HG03159 (cell line): ENCODE measurements at regions not wholly inside any gene's neighbourhood (a gene's known extent, or its start where the extent isn't known, plus 50 kb on each side); places are given as distances from the start of the nearest gene placed in this dataset.
"Not testable (repeated sequence)": the region's sequence is repeated elsewhere in the genome, so short reads cannot be mapped to it uniquely, and the experiment has no call there.

Experiments
- ATAC-seq: cut with Tn5 transposase; IDR thresholded peaks from one replicate; pipeline ENCODE4 v1.9.1; 2021; ENCODE audit warnings: mild to moderate bottlenecking, moderate library complexity; ENCODE audit not compliant: unreplicated experiment

- ATAC-seq, result no peak
Measured at GRCh38 chr14:24744641-24745040, 110.7 kb upstream of the GZMB start.

DNA sequence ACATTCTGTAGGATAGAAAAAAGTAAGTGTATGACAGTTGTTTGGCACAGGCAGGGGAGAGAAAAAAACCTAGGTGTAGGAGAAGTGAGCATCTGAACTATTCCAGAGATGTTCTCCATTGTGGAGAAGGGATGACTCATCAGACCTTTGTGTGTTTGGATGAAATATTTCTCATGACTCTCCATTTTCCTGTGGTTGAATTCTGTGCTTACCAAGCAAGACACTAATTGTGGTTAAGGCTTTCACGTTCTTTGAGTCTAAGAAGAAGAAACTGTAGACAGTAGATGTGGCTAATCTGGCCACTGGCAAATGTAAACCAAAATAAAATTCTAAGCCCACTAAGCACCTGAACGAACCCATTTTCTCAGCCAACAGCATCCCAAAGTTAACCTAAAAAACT, 107.9 kb upstream of the GZMB start:
- ATAC-seq, result no peak

DNA sequence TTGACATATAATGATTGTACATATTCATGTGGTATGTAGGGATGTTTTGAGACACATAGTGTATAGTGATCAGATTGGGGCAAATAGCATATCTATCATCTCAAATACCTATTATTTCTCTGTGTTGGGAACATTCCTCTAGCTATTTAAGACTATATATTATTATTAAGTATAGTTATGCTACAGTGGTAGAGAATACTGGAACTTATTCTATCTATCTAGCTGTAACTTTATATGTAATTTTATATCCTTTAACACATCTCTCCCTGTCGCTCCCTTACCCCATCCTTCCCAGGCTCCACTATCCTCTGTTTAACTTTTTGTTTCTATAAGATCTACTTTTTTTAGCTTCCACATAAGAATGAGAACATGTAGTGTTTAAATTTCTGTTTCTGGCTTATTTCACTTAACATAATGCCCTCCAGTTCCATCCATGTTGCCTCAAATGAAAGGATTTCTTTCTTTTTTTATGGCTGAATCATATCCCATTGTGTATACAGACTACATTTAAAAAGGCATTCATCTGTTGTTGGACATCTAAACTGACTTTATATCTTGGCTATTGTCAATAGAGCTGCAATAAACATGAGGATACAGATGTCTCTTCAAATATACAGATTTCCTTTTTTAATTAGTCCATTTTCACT, 102.1 kb upstream of the GZMB start:
- no peak for ATAC-seq

GRCh38 chr14:24734917-24735500, 101.0 kb upstream of the GZMB start:
- no peak for ATAC-seq

DNA sequence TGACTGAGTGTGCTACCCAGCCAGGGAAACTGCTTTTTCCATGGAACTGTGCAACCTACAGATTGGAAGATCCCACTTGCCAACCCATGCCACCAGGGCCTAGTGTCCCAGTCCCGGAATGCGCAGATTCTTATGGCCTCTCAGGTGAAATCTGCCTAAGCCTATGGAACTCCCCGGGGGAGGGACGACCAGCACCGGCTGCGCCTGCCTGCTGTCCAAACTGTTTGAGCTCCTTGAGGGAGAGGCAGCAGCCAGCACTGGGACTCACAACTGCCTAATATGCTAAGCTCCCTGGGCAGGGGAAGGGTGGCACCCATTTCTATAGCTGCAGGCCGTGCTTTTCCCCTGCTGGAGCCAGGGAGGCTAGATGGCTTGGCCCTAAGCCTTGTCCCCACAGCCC, 92.5 kb upstream of the GZMB start:
- no peak for ATAC-seq

DNA sequence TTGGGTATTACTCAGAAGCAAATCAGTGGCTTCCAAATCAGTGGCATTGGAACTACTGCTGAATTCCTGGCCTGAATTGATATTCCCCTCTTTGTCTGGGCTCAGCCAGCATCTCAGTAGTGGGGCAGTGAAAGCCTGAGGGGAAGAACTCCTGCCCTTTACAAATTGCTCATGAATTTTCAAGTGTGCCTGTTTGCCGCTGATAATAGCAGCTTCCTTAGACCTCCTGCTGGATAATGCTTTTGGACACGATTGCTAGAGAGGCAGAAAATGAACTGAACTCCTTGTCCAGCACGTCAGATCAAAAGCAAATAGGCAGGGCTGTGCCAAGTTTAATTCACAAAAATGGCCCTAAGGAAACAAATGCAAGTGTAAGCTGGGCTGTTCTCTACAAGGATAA, 91.3 kb upstream of the GZMB start:
- no peak for ATAC-seq

DNA sequence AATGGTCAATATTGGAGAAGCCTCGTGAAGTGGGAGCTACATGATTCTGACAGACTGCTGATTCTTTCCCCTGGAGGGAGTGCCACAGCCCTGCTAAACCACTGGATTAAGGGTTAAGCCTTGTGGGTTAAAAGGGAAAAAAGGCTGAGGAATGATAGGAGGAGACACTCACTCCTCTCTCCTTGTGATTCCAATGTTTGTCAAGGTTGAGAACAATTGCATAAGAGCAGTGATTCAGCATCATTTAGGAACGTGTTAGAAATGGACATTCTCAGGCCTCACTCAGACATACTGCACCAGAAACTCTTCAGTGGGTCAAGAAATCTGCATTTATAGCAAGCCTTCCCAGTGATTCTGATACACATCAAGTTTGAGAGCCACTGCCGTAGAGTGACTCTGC, 87.8 kb upstream of the GZMB start:
- no peak for ATAC-seq

GRCh38 chr14:24715239-24715638, 81.2 kb upstream of the GZMB start:
- no peak for ATAC-seq

- peak; percentile 58 for ATAC-seq
Measured at GRCh38 chr14:24713404-24713803, 79.4 kb upstream of the GZMB start.

DNA sequence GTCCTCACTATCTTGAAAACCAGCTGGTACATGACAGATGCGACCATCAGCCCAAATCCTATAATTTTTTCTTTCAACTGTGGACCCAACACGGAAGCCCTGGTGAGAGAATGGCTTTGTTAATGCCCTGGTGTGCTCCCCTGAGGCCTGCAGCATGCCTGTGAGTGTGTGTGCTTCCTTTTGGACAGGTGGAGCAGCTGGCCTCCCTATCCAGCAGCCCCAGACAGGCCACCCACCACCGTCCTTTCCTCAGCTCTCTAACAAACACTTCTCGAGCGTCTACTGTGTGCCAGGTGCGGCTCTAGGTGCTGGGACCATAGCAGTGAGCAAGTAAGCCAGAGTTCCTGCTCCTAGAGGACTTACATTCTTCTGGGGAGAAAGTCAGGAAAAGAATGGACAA, 78.9 kb upstream of the GZMB start:
- peak; percentile 19 for ATAC-seq

DNA sequence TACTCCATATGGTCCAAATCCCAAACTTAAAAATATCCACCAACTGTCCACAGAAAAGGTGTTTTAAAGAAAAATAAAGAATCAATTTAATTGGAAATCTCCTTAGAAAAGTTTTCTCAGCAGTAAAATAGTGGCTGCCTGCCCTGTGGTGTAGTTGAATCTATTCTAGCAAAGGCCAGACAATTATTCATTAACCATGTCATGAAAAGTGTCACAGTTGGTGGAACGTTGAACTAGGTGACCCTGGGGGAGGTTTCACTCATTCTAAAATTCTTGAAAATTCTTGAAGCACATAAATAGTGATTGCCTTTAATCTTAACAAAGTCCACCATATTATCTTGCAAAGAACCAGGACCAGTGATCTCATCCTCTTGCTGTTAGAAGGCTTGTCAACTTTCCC, 78.4 kb upstream of the GZMB start:
- ATAC-seq, result peak; percentile 42

GRCh38 chr14:24710403-24711112, 76.6 kb upstream of the GZMB start:
- ATAC-seq, result no peak

GRCh38 chr14:24708684-24709083, 74.7 kb upstream of the GZMB start:
- no peak for ATAC-seq

GRCh38 chr14:24706351-24706750, 72.4 kb upstream of the GZMB start:
- ATAC-seq, result no peak

- ATAC-seq, result peak; percentile 92
Measured at GRCh38 chr14:24705840-24706239, 71.8 kb upstream of the GZMB start.

- ATAC-seq, result no peak
Measured at GRCh38 chr14:24701062-24701461, 67.1 kb upstream of the GZMB start.

- ATAC-seq, result no peak
Measured at GRCh38 chr14:24700511-24700910, 66.5 kb upstream of the GZMB start.

DNA sequence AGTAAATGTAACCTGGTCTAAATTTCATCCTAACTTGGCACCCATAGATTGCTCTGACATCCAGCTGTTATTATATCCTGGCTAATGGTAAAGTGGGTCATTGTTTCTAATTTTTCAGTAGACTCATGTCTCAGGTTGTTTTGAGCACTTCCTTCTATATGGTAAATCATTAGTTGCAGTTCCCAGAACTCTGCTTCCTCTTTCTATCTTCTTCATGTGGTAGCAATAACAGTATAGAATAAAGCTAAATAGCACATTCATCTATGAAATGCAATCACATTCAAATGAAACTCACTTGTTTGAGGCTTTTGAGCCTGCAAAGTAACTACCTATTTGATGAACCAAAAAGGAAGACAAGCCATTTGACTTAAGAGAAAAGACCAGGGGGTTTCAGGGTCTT, 65.1 kb upstream of the GZMB start:
- ATAC-seq, result peak; percentile 73

- not testable (repeated sequence) for ATAC-seq
Measured at GRCh38 chr14:24696280-24696920, 62.4 kb upstream of the GZMB start.

DNA sequence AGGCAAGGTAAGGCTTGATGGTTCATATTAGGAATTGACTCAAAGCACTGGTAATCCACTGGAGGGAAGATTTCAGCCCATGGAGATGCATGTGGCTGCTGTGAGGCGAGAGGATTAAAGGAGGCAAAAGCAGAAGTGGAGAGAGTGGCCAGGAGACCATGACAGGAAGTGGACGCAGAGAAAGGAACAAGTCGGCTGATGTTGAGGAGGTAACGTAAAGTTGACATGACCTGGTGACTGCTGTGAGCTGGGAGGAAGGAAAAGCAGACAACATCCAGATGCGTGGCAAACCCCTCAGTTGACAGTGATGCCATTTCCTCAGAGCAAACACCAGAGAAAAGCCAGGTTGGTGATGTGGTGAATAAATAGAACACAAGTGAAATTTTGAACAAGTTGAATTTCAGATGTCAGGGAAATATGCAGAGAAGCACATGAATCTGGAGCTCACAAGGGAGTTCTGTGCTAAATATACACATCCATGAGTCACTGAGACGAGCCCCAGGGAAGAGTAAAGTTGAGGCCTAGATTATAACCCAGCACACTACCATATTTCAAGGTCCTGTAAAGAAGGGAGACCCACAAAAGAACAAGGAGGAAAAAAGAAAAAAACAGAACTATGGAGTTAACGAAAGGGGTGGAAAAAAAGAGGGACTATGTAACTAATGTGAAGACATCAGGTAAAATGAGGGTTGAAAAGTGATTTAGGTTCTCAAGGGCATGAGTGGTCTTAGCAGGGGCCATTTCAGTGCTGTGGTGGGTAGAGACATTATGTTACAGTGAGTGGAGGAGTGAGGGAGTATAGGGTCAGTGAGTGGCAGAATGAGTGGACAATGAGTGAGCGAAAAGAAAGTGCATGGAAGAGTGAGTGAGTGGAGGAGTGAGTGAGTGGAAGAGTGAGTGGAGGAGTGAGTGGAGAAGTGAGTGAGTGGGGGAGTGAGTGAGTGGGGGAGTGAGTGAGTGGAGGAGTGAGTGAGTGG, 61.6 kb upstream of the GZMB start:
- ATAC-seq, result no peak

DNA sequence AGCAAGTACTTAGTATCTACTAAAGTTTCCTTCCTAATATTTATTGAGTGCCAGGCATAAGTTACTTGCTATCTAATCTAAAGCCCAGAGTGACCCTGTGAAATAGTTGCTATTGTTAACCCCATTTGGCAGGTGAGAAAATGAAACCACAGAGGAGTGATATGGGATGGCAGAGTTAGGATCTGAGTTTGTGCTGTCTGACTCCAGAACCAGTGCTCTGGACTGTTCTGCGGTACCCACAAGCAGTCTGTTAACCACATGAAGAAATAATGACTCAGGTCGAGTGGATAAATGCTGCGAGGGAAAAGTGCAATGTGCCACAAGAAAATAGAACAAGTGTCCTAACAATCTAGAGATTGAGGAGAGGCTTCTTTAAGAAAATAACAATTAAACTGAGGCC, 60.7 kb upstream of the GZMB start:
- no peak for ATAC-seq
